Immature natural killer cell (primary cell): ENCODE measurements at regions not wholly inside any gene's neighbourhood (a gene's known extent, or its start where the extent isn't known, plus 50 kb on each side); places are given as distances from the start of the nearest gene placed in this dataset.

Source experiments
- DNase-seq, 3 donors: peaks; one replicate each; pipeline ENCODE4 v3.0.0; 2022; ENCODE audit warnings: mixed read lengths in 1 of 3
- H3K27ac Mint-ChIP-seq, 6 donors: one replicate each; pipeline ENCODE4 v1.8.0; 2020; ENCODE audit warnings: mixed read lengths in 6 of 6, mild to moderate bottlenecking in 5 of 6, inconsistent platforms in 4 of 6, moderate library complexity in 3 of 6
- H3K27me3 Mint-ChIP-seq, 3 donors: one replicate each; pipeline ENCODE4 v1.8.0; 2020 to 2021; ENCODE audit warnings: low read depth in 3 of 3, mild to moderate bottlenecking in 3 of 3, mixed read lengths in 3 of 3, moderate library complexity in 3 of 3, inconsistent platforms in 1 of 3
- H3K36me3 Mint-ChIP-seq, 3 donors: one replicate each; pipeline ENCODE4 v1.8.0; 2020; ENCODE audit warnings: mixed read lengths in 3 of 3, inconsistent platforms in 2 of 3, mild to moderate bottlenecking in 2 of 3
- H3K4me1 Mint-ChIP-seq, 2 donors: one replicate each; pipeline ENCODE4 v1.8.0; 2020; ENCODE audit warnings: inconsistent platforms in 2 of 2, mild to moderate bottlenecking in 2 of 2, mixed read lengths in 2 of 2, moderate library complexity in 1 of 2
- H3K4me3 Mint-ChIP-seq, 5 donors: one replicate each; pipeline ENCODE4 v1.8.0; 2020; ENCODE audit warnings: mild to moderate bottlenecking in 5 of 5, mixed read lengths in 5 of 5, inconsistent platforms in 3 of 5, moderate library complexity in 3 of 5
- H3K9me3 Mint-ChIP-seq, 6 donors: one replicate each; pipeline ENCODE4 v1.8.0; 2020; ENCODE audit warnings: mild to moderate bottlenecking in 6 of 6, mixed read lengths in 6 of 6, inconsistent platforms in 4 of 6, moderate library complexity in 3 of 6

DNA sequence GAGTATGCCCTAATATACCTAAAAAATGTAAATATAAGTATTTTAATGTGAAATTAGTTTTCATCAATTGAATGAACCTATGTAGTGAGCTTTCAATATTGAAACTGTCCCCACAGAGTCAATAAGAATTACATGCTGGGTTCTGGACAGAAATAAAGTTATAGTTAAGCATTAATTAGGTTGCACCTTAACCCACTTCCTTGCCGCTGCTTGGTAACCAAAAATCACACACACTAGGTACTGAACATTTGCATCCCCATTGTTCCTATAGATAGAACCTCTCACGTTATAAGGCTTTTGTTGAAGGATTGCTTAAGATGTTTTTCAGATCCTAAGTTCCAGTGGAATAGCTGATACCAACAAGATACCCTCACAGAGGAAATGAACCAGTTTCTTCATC is 237.1 kb upstream of the OPRM1 start:
- no peaks in the 10 kb centered on the region for H3K4me1 Mint-ChIP-seq
- H3K27me3 Mint-ChIP-seq, result peaks cover 0 to 1% (median 0%) of the 10 kb centered on the region in 3 donors
- H3K9me3 Mint-ChIP-seq, result peaks cover 0 to 7% (median 5%) of the 10 kb centered on the region in 6 donors
- H3K4me3 Mint-ChIP-seq, result no peak overlapping the region
- no peaks in the 10 kb centered on the region for H3K36me3 Mint-ChIP-seq
- no peak for DNase-seq
- H3K27ac Mint-ChIP-seq, result no peak overlapping the region

DNA sequence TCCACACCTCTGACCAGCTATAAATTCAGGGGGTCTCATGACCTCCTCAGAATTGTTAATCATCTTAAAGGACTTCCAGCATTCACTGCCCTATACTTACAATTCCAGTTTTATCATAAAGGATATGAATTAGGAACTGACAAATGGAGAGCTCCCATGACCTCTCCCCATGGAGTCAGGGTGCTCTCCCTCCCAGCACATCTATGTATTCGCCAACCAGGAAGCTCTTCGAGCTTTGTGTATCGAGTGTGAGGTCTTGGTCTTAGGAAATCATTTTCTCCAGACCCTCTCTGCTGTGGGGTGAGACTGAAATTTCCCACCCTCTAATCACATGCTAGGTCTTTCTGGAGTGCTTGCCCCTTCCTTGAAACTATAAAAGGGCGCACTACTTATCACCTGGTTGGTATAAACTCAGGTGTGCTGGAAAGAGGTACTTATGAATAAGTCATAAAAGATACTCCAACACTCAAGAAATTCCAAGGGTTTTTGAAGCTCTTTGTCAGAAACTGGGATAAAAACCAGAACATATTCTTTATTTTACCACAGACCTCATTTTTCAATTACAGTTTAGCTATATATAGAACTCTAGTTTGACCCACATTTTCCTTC is 238.4 kb upstream of the OPRM1 start:
- DNase-seq, result no peak
- peaks cover 0 to 7% (median 5%) of the 10 kb centered on the region in 6 donors for H3K9me3 Mint-ChIP-seq
- peaks cover 0 to 1% (median 0%) of the 10 kb centered on the region in 3 donors for H3K27me3 Mint-ChIP-seq
- no peaks in the 10 kb centered on the region for H3K4me1 Mint-ChIP-seq
- H3K4me3 Mint-ChIP-seq, result no peak overlapping the region
- no peak overlapping the region for H3K27ac Mint-ChIP-seq
- H3K36me3 Mint-ChIP-seq, result no peaks in the 10 kb centered on the region

DNA sequence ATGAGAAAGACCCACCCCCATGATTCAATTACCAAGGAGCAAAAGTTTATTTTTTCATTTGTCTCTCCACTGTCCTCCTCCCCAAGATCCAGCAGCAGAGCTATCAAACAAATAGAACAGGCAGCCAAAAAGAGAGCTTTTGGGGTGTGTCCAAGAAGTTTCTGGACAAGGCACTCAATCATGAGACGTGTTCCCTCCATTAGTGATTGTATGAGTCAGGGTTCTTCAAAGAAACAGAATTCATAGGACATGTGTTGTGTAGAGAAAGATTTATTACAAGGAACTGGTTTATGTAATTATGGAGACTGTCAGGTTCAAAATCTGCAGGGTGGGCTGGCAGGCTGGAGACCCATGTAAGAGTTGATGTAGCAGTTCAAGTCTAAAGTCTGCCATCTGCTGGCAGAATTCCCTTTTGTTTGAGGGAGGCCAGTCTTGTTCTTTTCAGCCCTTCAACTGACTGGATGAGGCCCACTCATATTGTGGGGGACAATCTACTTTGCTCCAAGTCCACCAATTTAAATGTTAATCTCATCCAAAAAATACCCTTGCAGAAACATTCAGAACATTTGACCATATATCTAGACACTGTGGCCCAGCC is 248.1 kb upstream of the OPRM1 start:
- Mint-ChIP-seq H3K4me1 (no peaks in the 10 kb centered on the region), H3K27ac (no peak overlapping the region), H3K9me3 (peaks cover 0 to 18% (median 10%) of the 10 kb centered on the region in 6 donors), H3K4me3 (no peak overlapping the region), H3K27me3 (peaks cover 0 to 2% (median 0%) of the 10 kb centered on the region in 3 donors), H3K36me3 (no peaks in the 10 kb centered on the region)
- no peak for DNase-seq

GRCh38 chr6:153790048-153790447 is 249.0 kb upstream of the OPRM1 start:
- H3K4me1 Mint-ChIP-seq, result no peaks in the 10 kb centered on the region
- no peak overlapping the region for H3K4me3 Mint-ChIP-seq
- no peak overlapping the region for H3K27ac Mint-ChIP-seq
- H3K36me3 Mint-ChIP-seq, result no peaks in the 10 kb centered on the region
- no peak for DNase-seq
- H3K27me3 Mint-ChIP-seq, result peaks cover 0 to 2% (median 0%) of the 10 kb centered on the region in 3 donors
- peaks cover 0 to 26% (median 10%) of the 10 kb centered on the region in 6 donors for H3K9me3 Mint-ChIP-seq

DNA sequence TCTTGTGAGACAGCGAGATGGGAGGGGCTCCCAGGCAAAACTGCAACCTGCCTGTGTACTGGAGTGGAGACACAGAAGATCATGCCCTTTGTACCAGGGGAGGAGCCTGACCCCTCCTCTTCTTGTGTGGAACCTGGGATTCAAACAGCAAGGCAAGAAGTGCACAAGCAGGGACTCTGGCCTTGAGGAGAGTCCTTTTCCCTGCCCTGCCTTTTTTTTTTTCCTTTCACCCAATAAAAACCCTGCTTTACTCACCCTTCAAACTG is 251.8 kb upstream of the OPRM1 start:
- Mint-ChIP-seq H3K27ac (no peak overlapping the region), H3K36me3 (no peaks in the 10 kb centered on the region), H3K9me3 (peaks cover 0 to 20% (median 11%) of the 10 kb centered on the region in 6 donors), H3K27me3 (peaks cover 0 to 2% (median 0%) of the 10 kb centered on the region in 3 donors), H3K4me1 (no peaks in the 10 kb centered on the region), H3K4me3 (no peak overlapping the region)
- no peak for DNase-seq

- H3K9me3 Mint-ChIP-seq, result peaks cover 3 to 44% (median 11%) of the 10 kb centered on the region in 6 donors
- no peak overlapping the region for H3K4me3 Mint-ChIP-seq
- H3K4me1 Mint-ChIP-seq, result no peaks in the 10 kb centered on the region
- H3K27me3 Mint-ChIP-seq, result peaks cover 0 to 2% (median 0%) of the 10 kb centered on the region in 3 donors
- no peak overlapping the region for H3K27ac Mint-ChIP-seq
- no peak for DNase-seq
- H3K36me3 Mint-ChIP-seq, result no peaks in the 10 kb centered on the region
These were observed 257.7 kb upstream of the OPRM1 start for GRCh38 chr6:153781306-153781705.

DNA sequence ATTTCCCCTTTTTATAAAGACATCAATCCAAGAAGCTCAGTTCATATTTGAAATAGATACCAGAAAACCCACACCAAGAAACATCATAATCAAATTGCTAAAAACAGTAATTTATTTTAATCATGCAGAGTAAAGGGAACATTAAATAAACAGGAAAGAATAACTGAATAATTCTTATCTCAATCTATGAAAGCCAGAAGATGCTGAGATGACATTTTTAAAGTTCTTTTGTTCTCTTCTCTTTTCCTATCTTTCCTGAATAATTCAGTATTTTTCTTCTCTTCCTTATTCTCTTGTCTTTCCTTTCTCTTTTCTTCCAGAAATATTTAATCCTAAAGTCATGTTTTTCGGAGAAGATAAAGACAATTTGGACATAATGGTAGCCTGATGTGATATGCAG is 259.0 kb upstream of the OPRM1 start:
- Mint-ChIP-seq H3K9me3 (peaks cover 6 to 32% (median 11%) of the 10 kb centered on the region in 6 donors), H3K4me3 (no peak overlapping the region), H3K4me1 (no peaks in the 10 kb centered on the region), H3K27me3 (peaks cover 0 to 2% (median 0%) of the 10 kb centered on the region in 3 donors), H3K27ac (no peak overlapping the region), H3K36me3 (no peaks in the 10 kb centered on the region)
- no peak for DNase-seq

GRCh38 chr6:153778216-153778615 is 260.8 kb upstream of the OPRM1 start:
- no peak for DNase-seq
- no peak overlapping the region for H3K27ac Mint-ChIP-seq
- H3K9me3 Mint-ChIP-seq, result peaks cover 3 to 32% (median 9%) of the 10 kb centered on the region in 6 donors
- H3K36me3 Mint-ChIP-seq, result no peaks in the 10 kb centered on the region
- H3K27me3 Mint-ChIP-seq, result peaks cover 0 to 2% (median 0%) of the 10 kb centered on the region in 3 donors
- H3K4me1 Mint-ChIP-seq, result no peaks in the 10 kb centered on the region
- H3K4me3 Mint-ChIP-seq, result no peak overlapping the region

- H3K27ac Mint-ChIP-seq, result no peak overlapping the region
- no peaks in the 10 kb centered on the region for H3K27me3 Mint-ChIP-seq
- no peaks in the 10 kb centered on the region for H3K4me1 Mint-ChIP-seq
- H3K9me3 Mint-ChIP-seq, result peaks cover 0 to 7% (median 4%) of the 10 kb centered on the region in 6 donors
- DNase-seq, result no peak
- H3K36me3 Mint-ChIP-seq, result no peaks in the 10 kb centered on the region
- H3K4me3 Mint-ChIP-seq, result no peak overlapping the region
These were observed 267.5 kb upstream of the OPRM1 start for GRCh38 chr6:153771577-153771976.

GRCh38 chr6:153767127-153767526 is 271.9 kb upstream of the OPRM1 start:
- Mint-ChIP-seq H3K27ac (no peak overlapping the region), H3K27me3 (peaks cover 0 to 2% (median 0%) of the 10 kb centered on the region in 3 donors), H3K4me3 (no peak overlapping the region)

GRCh38 chr6:153758516-153758915 is 280.5 kb upstream of the OPRM1 start:
- Mint-ChIP-seq H3K27ac (no peak overlapping the region), H3K4me1 (no peaks in the 10 kb centered on the region), H3K36me3 (no peaks in the 10 kb centered on the region), H3K4me3 (no peak overlapping the region), H3K9me3 (peaks cover 0 to 15% (median 5%) of the 10 kb centered on the region in 6 donors), H3K27me3 (no peaks in the 10 kb centered on the region)
- DNase-seq, result no peak

More at GRCh38 chr6:153767127-153767526, 271.9 kb upstream of the OPRM1 start:
- H3K36me3 Mint-ChIP-seq, result no peaks in the 10 kb centered on the region
- no peaks in the 10 kb centered on the region for H3K4me1 Mint-ChIP-seq
- peaks cover 2 to 11% (median 6%) of the 10 kb centered on the region in 6 donors for H3K9me3 Mint-ChIP-seq
- no peak for DNase-seq

GRCh38 chr6:153735761-153736160 is 303.3 kb upstream of the OPRM1 start:
- Mint-ChIP-seq H3K4me3 (no peak overlapping the region), H3K27ac (no peak overlapping the region), H3K9me3 (peaks cover 4 to 20% (median 11%) of the 10 kb centered on the region in 6 donors), H3K4me1 (no peaks in the 10 kb centered on the region), H3K36me3 (no peaks in the 10 kb centered on the region), H3K27me3 (peaks cover 0 to 2% (median 0%) of the 10 kb centered on the region in 3 donors)
- no peak for DNase-seq

DNA sequence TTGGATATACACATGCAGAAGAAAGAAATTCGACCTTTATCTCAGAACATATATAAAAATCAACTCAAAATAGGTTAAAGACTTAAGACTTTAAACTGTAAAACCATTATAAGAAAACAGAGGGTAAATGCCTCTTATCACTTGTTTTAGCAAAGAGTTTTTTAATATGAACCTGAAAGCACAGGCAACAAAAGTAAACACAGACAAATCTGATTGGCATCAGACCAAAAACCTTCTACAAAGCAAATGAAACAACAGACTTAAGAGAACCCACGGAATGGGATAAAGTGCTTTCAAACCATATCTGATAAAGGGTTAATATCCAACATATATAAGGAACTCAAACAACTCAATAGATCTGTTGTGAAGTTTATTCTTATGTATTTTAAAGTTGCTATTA is 309.9 kb upstream of the OPRM1 start:
- Mint-ChIP-seq H3K4me3 (no peak overlapping the region), H3K4me1 (no peaks in the 10 kb centered on the region), H3K27me3 (no peaks in the 10 kb centered on the region), H3K9me3 (peaks cover 0 to 11% (median 3%) of the 10 kb centered on the region in 6 donors), H3K27ac (no peak overlapping the region), H3K36me3 (no peaks in the 10 kb centered on the region)
- DNase-seq, result no peak

GRCh38 chr6:153727885-153728284 is 311.2 kb upstream of the OPRM1 start:
- Mint-ChIP-seq H3K27me3 (no peaks in the 10 kb centered on the region), H3K36me3 (no peaks in the 10 kb centered on the region), H3K4me1 (no peaks in the 10 kb centered on the region)

GRCh38 chr6:153725456-153725855 is 313.6 kb upstream of the OPRM1 start:
- DNase-seq, result no peak
- no peaks in the 10 kb centered on the region for H3K4me1 Mint-ChIP-seq
- H3K27ac Mint-ChIP-seq, result no peak overlapping the region
- H3K27me3 Mint-ChIP-seq, result no peaks in the 10 kb centered on the region
- H3K9me3 Mint-ChIP-seq, result peaks cover 0 to 10% (median 6%) of the 10 kb centered on the region in 6 donors
- no peak overlapping the region for H3K4me3 Mint-ChIP-seq
- no peaks in the 10 kb centered on the region for H3K36me3 Mint-ChIP-seq

More at GRCh38 chr6:153727885-153728284, 311.2 kb upstream of the OPRM1 start:
- H3K4me3 Mint-ChIP-seq, result no peak overlapping the region
- no peak for DNase-seq
- H3K27ac Mint-ChIP-seq, result no peak overlapping the region
- peaks cover 1 to 11% (median 4%) of the 10 kb centered on the region in 6 donors for H3K9me3 Mint-ChIP-seq
